H9 (cell line): ENCODE measurements at regions not wholly inside any gene's neighbourhood (a gene's known extent, or its start where the extent isn't known, plus 50 kb on each side); places are given as distances from the start of the nearest gene placed in this dataset.

Experiments
- DNase-seq: peaks from one replicate; pipeline ENCODE4 v3.0.0-alpha.2; 2017
- H2AFZ ChIP-seq: one replicate; pipeline ENCODE4 v1.6.1; 2013; ENCODE audit warnings: mild to moderate bottlenecking, low read length, control low read depth, moderate library complexity
- H2AK5ac ChIP-seq: 2 replicates; pipeline ENCODE4 v1.6.1; 2013; ENCODE audit warnings: low read length, control low read depth, mixed read lengths; ENCODE audit not compliant: insufficient read length
- H2BK120ac ChIP-seq: one replicate; pipeline ENCODE4 v1.6.1; 2013; ENCODE audit warnings: low read depth, mild to moderate bottlenecking, low read length, control low read depth, inconsistent platforms; ENCODE audit not compliant: poor library complexity, severe bottlenecking
- H2BK12ac ChIP-seq: 2 replicates; pipeline ENCODE4 v1.6.1; 2013; ENCODE audit warnings: low read length, control low read depth, mixed read lengths, low read depth; ENCODE audit not compliant: insufficient read length
- H2BK15ac ChIP-seq: 2 replicates; pipeline ENCODE4 v1.6.1; 2013; ENCODE audit warnings: low read depth, low read length, control low read depth
- H2BK20ac ChIP-seq: one replicate; pipeline ENCODE4 v1.6.1; 2013; ENCODE audit warnings: low read depth, mild to moderate bottlenecking, low read length, control low read depth, inconsistent platforms; ENCODE audit not compliant: poor library complexity, severe bottlenecking
- H2BK5ac ChIP-seq: 2 replicates; pipeline ENCODE4 v1.6.1; 2013; ENCODE audit warnings: low read length, control low read depth, mixed read lengths; ENCODE audit not compliant: insufficient read length
- H3K14ac ChIP-seq: 2 replicates; pipeline ENCODE4 v1.6.1; 2013; ENCODE audit warnings: low read length, control low read depth; ENCODE audit not compliant: insufficient read depth
- H3K18ac ChIP-seq: 2 replicates; pipeline ENCODE4 v1.6.1; 2013; ENCODE audit warnings: low read depth, mild to moderate bottlenecking, mixed read lengths, low read length, control low read depth; ENCODE audit not compliant: insufficient read length
- H3K23ac ChIP-seq: 2 replicates; pipeline ENCODE4 v1.6.1; 2013; ENCODE audit warnings: low read length, control low read depth, mixed read lengths, low read depth; ENCODE audit not compliant: insufficient read length
- H3K23me2 ChIP-seq: 2 replicates; pipeline ENCODE4 v1.6.1; 2013; ENCODE audit warnings: low read depth, mild to moderate bottlenecking, mixed read lengths, low read length, control low read depth; ENCODE audit not compliant: insufficient read length, poor library complexity, severe bottlenecking
- H3K27ac ChIP-seq: 2 replicates; pipeline ENCODE4 v1.5.1; 2013; ENCODE audit warnings: low read length, control low read depth, mixed read lengths, low read depth; ENCODE audit not compliant: insufficient read length
- H3K27me3 ChIP-seq: 2 replicates; pipeline ENCODE4 v1.6.1; 2013; ENCODE audit warnings: low read length, control low read depth, inconsistent platforms; ENCODE audit not compliant: insufficient read depth
- H3K4ac ChIP-seq: 2 replicates; pipeline ENCODE4 v1.6.1; 2013; ENCODE audit warnings: low read depth, mild to moderate bottlenecking, control low read depth, inconsistent platforms, low read length, moderate library complexity
- H3K4me1 ChIP-seq: 2 replicates; pipeline ENCODE4 v1.6.1; 2013; ENCODE audit warnings: low read length, control low read depth, inconsistent platforms; ENCODE audit not compliant: insufficient read depth
- H3K4me2 ChIP-seq: 2 replicates; pipeline ENCODE4 v1.6.1; 2013; ENCODE audit warnings: low read length, control low read depth, mixed read lengths; ENCODE audit not compliant: insufficient read length, insufficient read depth
- H3K56ac ChIP-seq: 2 replicates; pipeline ENCODE4 v1.6.1; 2013; ENCODE audit warnings: low read depth, mild to moderate bottlenecking, mixed read lengths, low read length, control low read depth; ENCODE audit not compliant: insufficient read length
- H3K79me1 ChIP-seq: 2 replicates; pipeline ENCODE4 v1.6.1; 2013; ENCODE audit warnings: low read depth, mild to moderate bottlenecking, moderate library complexity, low read length, control low read depth, inconsistent platforms; ENCODE audit not compliant: insufficient read depth, poor library complexity, severe bottlenecking
- H3K79me2 ChIP-seq: 2 replicates; pipeline ENCODE4 v1.6.1; 2013; ENCODE audit warnings: low read length, control low read depth, inconsistent platforms; ENCODE audit not compliant: insufficient read depth
- H3K9ac ChIP-seq: 2 replicates; pipeline ENCODE4 v1.6.1; 2013; ENCODE audit warnings: low read length, control low read depth, mixed read lengths; ENCODE audit not compliant: insufficient read length; ENCODE audit errors: extremely low read depth
- H3K9me3 ChIP-seq: one replicate; pipeline ENCODE4 v1.6.1; 2013; ENCODE audit warnings: low read depth, low read length, inconsistent platforms; ENCODE audit not compliant: control insufficient read depth
- H3T11ph ChIP-seq: one replicate; pipeline ENCODE4 v1.6.1; 2013; ENCODE audit warnings: mild to moderate bottlenecking, low read length, control low read depth, inconsistent platforms
- H4K20me1 ChIP-seq: one replicate; pipeline ENCODE4 v1.6.1; 2013; ENCODE audit not compliant: control insufficient read depth, insufficient read length, insufficient read depth
- H4K5ac ChIP-seq: 2 replicates; pipeline ENCODE4 v1.6.1; 2013; ENCODE audit warnings: low read depth, mild to moderate bottlenecking, mixed read lengths, low read length, control low read depth; ENCODE audit not compliant: insufficient read length
- H4K8ac ChIP-seq: replicated peaks from 2 replicates; pipeline ENCODE4 v1.6.1; 2013; ENCODE audit warnings: low read length, control low read depth, mixed read lengths, low read depth; ENCODE audit not compliant: insufficient read length
- H4K91ac ChIP-seq: 2 replicates; pipeline ENCODE4 v1.6.1; 2013; ENCODE audit warnings: low read depth, mild to moderate bottlenecking, moderate library complexity, mixed read lengths, low read length, control low read depth; ENCODE audit not compliant: insufficient read length
- H3K27ac Mint-ChIP-seq, 3 experiments: 2 replicates in 2 of 3; 3 replicates in 1 of 3; pipeline ENCODE4 v1.8.0; 2020 to 2021; ENCODE audit warnings: mixed read lengths in 3 of 3, mild to moderate bottlenecking in 1 of 3, moderate library complexity in 1 of 3
- H3K27me3 Mint-ChIP-seq: 2 replicates; pipeline ENCODE4 v1.8.0; 2021; ENCODE audit warnings: low read depth, mild to moderate bottlenecking, moderate library complexity, mixed read lengths
- H3K36me3 Mint-ChIP-seq, 3 experiments: 2 replicates in 2 of 3; 3 replicates in 1 of 3; pipeline ENCODE4 v1.8.0; 2020 to 2021; ENCODE audit warnings: low read depth in 3 of 3, mixed read lengths in 3 of 3; ENCODE audit not compliant: insufficient read depth in 1 of 3
- H3K4me1 Mint-ChIP-seq, 2 experiments: 2 replicates each; pipeline ENCODE4 v1.8.0; 2020; ENCODE audit warnings: mixed read lengths in 2 of 2
- H3K4me3 Mint-ChIP-seq, 2 experiments: 2 replicates in 1 of 2; 3 replicates in 1 of 2; pipeline ENCODE4 v1.8.0; 2020 to 2021; ENCODE audit warnings: mild to moderate bottlenecking in 2 of 2, mixed read lengths in 2 of 2, moderate library complexity in 1 of 2
- H3K9me3 Mint-ChIP-seq, 2 experiments: 2 replicates in 1 of 2; 3 replicates in 1 of 2; pipeline ENCODE4 v1.8.0; 2020; ENCODE audit warnings: mild to moderate bottlenecking in 2 of 2, mixed read lengths in 2 of 2, moderate library complexity in 1 of 2
- CTCF ChIP-seq: fragments of 200-600 bp; sonication (generic); conservative IDR thresholded peaks from 3 replicates; pipeline ENCODE4 v1.8.0; 2021; ENCODE audit warnings: antibody characterized with exemption, mild to moderate bottlenecking
- WGBS: extraction: QIAGEN DNeasy Blood & Tissue Kit; methylation state at CpG from one replicate; pipeline ENCODE4 v1.1.7; 2013; ENCODE audit warnings: missing lambda C conversion rate, low lambda C conversion rate, mixed read lengths; ENCODE audit not compliant: insufficient read length; ENCODE audit errors: extremely low coverage; 5-methylcytosine and 5-hydroxymethylcytosine counted together

- no peak overlapping the region for H2AFZ ChIP-seq
- no peak overlapping the region for H2BK5ac ChIP-seq
- H2BK15ac ChIP-seq: no peak overlapping the region
- TF ChIP-seq CTCF: no peak
- no peaks in the 10 kb centered on the region for H3K79me2 ChIP-seq
- no peak overlapping the region for H2AK5ac ChIP-seq
- no peaks in the 10 kb centered on the region for H3K23me2 ChIP-seq
- no peak for DNase-seq
- H2BK12ac ChIP-seq: no peak overlapping the region
- H4K8ac ChIP-seq: no peak overlapping the region
- no peak overlapping the region for H3K9ac ChIP-seq
- no peak overlapping the region for H2BK120ac ChIP-seq
- Mint-ChIP-seq H3K4me3 (no peak overlapping the region), H3K4me1 (no peaks in the 10 kb centered on the region), H3K36me3 (no peaks in the 10 kb centered on the region), H3K27me3 (no peaks in the 10 kb centered on the region), H3K9me3 (no peaks in the 10 kb centered on the region; a peak in 1 of 5 replicates), H3K27ac (no peak overlapping the region)
- H3K18ac ChIP-seq: no peak overlapping the region
- no peak overlapping the region for H3K27ac ChIP-seq
- no peak overlapping the region for H2BK20ac ChIP-seq
- no peaks in the 10 kb centered on the region for H4K20me1 ChIP-seq
- H3K23ac ChIP-seq: no peak overlapping the region
- no peaks in the 10 kb centered on the region for H3K4me1 ChIP-seq
- no peaks in the 10 kb centered on the region for H3K27me3 ChIP-seq
- H3K9me3 ChIP-seq: no peaks in the 10 kb centered on the region
- no peaks in the 10 kb centered on the region for H3K79me1 ChIP-seq
- H3T11ph ChIP-seq: no peak overlapping the region
- WGBS: no CpG with 5 or more reads among the region's 8 CpGs
- no peak overlapping the region for H4K5ac ChIP-seq
- H3K56ac ChIP-seq: no peak overlapping the region
- no peak overlapping the region for H3K4ac ChIP-seq
- H3K14ac ChIP-seq: no peak overlapping the region
- no peak overlapping the region for H4K91ac ChIP-seq
- no peak overlapping the region for H3K4me2 ChIP-seq
Observed at GRCh38 chr7:52455571-52455970, 579.9 kb upstream of the POM121L12 start.
